GM12891 (cell line): ENCODE measurements at regions not wholly inside any gene's neighbourhood (a gene's known extent, or its start where the extent isn't known, plus 50 kb on each side); places are given as distances from the start of the nearest gene placed in this dataset.

Experiments used
- POLR2A ChIP-seq: IDR thresholded peaks from 2 replicates; pipeline ENCODE4 v1.6.1; 2011; ENCODE audit warnings: low read depth, low read length, control low read depth
- POLR2AphosphoS5 ChIP-seq: IDR thresholded peaks from 2 replicates; pipeline ENCODE4 v1.6.1; 2011; ENCODE audit warnings: low read depth, low read length, control low read depth
- POU2F2 ChIP-seq: IDR thresholded peaks from 2 replicates; pipeline ENCODE4 v1.6.1; 2011; ENCODE audit warnings: low read depth, mild to moderate bottlenecking, control low read depth, low read length, moderate library complexity
- SPI1 ChIP-seq: IDR thresholded peaks from 2 replicates; pipeline ENCODE4 v1.6.1; 2011; ENCODE audit warnings: low read depth, low read length, control low read depth
- TAF1 ChIP-seq: IDR thresholded peaks from 2 replicates; pipeline ENCODE4 v1.6.1; 2011; ENCODE audit warnings: low read depth, low read length, control low read depth

DNA sequence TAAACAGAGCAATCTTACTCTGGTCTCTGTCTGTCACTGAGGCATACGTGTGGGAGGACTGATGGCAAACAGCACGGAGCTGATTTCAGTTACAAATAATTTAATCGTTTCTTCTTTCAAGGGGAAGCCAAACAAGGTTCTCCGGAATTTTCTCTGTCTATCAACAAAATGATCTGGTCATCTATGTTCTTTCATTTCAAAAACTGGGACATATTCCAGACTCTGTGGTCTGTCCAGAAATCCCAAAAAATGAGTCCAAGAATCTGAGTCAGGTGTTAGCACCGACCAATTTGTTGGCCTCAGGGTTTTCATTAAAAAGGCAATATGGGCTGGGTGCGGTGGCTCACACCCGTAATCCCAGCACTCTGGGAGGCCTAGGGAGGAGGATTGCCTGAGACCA lies 69.9 kb upstream of the ZNF608 start:
- TF ChIP-seq POLR2AphosphoS5: no peak
- no peak for TF ChIP-seq POLR2A
- TF ChIP-seq TAF1: no peak
- no peak for TF ChIP-seq SPI1
- no peak for TF ChIP-seq POU2F2
